SK-N-SH (cell line): ENCODE measurements at regions not wholly inside any gene's neighbourhood (a gene's known extent, or its start where the extent isn't known, plus 50 kb on each side); places are given as distances from the start of the nearest gene placed in this dataset.

Source experiments
- CTCF ChIA-PET: fragments of 300-600, 350-600 bp; formaldehyde crosslinking; extraction: SDS; loops from one replicate; lab custom pipeline; 2021; lab: Yijun Ruan, JAX
- POLR2A ChIA-PET: fragments of 350-600 bp; sonication (Branson Sonifier 250); formaldehyde crosslinking; extraction: SDS; loops from one replicate; lab custom pipeline; 2020; ENCODE audit warnings: antibody characterized with exemption, inconsistent platforms; lab: Yijun Ruan, JAX
- DNase-seq: peaks from one replicate; pipeline ENCODE4 v3.0.0; 2012
- H2AFZ ChIP-seq: fragments of 200-600 bp; sonication (generic); 2 replicates; pipeline ENCODE4 v1.8.1; 2016; ENCODE audit warnings: antibody characterized with exemption, mild to moderate bottlenecking, low read depth
- H3F3A ChIP-seq: fragments of 200-600 bp; sonication (generic); replicated peaks from 2 replicates; pipeline ENCODE3; 2016; ENCODE audit warnings: antibody characterized with exemption, mild to moderate bottlenecking; ENCODE audit not compliant: insufficient read depth
- H3K27ac ChIP-seq, 2 experiments: fragments of 200-500 bp in 1 of 2; fragments of 200-600 bp in 1 of 2; sonication (Bioruptor generic) in 1 of 2; sonication (generic), shearing (Covaris generic) in 1 of 2; 2 replicates each; pipeline versions ENCODE4 v1.5.1 to v1.6.1; 2014 to 2016; ENCODE audit warnings: low read depth in 2 of 2, inconsistent platforms in 1 of 2, low read length in 1 of 2, mild to moderate bottlenecking in 1 of 2, mixed read lengths in 1 of 2
- H3K27me3 ChIP-seq: fragments of 200-600 bp; sonication (generic), shearing (Covaris generic); 2 replicates; pipeline ENCODE4 v1.6.1; 2016; ENCODE audit warnings: mixed run types; ENCODE audit not compliant: insufficient read depth
- H3K36me3 ChIP-seq, 2 experiments: fragments of 200-500 bp in 1 of 2; fragments of 200-600 bp in 1 of 2; sonication (Bioruptor generic) in 1 of 2; sonication (generic) in 1 of 2; replicated peaks in 1 of 2; 2 replicates each; pipeline versions ENCODE3 to v1.5.1; 2014 to 2016; ENCODE audit warnings: low read length in 1 of 2, mild to moderate bottlenecking in 1 of 2; ENCODE audit not compliant: insufficient read depth in 2 of 2, control insufficient read depth in 1 of 2
- H3K4me1 ChIP-seq, 2 experiments: fragments of 200-500 bp in 1 of 2; fragments of 200-600 bp in 1 of 2; sonication (Bioruptor generic) in 1 of 2; sonication (generic), shearing (Covaris generic) in 1 of 2; 2 replicates each; pipeline versions ENCODE4 v1.5.1 to v1.6.1; 2014 to 2016; ENCODE audit warnings: low read depth in 1 of 2, low read length in 1 of 2, mixed run types in 1 of 2; ENCODE audit not compliant: insufficient read depth in 2 of 2, control insufficient read depth in 1 of 2
- H3K4me2 ChIP-seq: fragments of 200-600 bp; sonication (generic), shearing (Covaris generic); 2 replicates; pipeline ENCODE4 v1.6.1; 2017; ENCODE audit warnings: mixed run types
- H3K4me3 ChIP-seq, 2 experiments: fragments of 200-500 bp in 1 of 2; fragments of 200-600 bp in 1 of 2; sonication (Bioruptor generic) in 1 of 2; sonication (generic), shearing (Covaris generic) in 1 of 2; 2 replicates each; pipeline versions ENCODE4 v1.5.1 to v1.8.1; 2014 to 2016; ENCODE audit warnings: low read depth in 2 of 2, inconsistent platforms in 1 of 2, low read length in 1 of 2, mild to moderate bottlenecking in 1 of 2, mixed read lengths in 1 of 2, moderate library complexity in 1 of 2
- H3K79me2 ChIP-seq: fragments of 200-600 bp; sonication (generic); 2 replicates; pipeline ENCODE4 v1.8.1; 2017; ENCODE audit warnings: mild to moderate bottlenecking; ENCODE audit not compliant: insufficient read depth
- H3K9ac ChIP-seq: fragments of 200-600 bp; sonication (generic); 2 replicates; pipeline ENCODE4 v1.6.1; 2017; ENCODE audit warnings: mixed run types
- H3K9me2 ChIP-seq: fragments of 200-600 bp; sonication (generic); 2 replicates; pipeline ENCODE4 v1.6.1; 2017; ENCODE audit warnings: mixed run types
- H3K9me3 ChIP-seq: fragments of 200-600 bp; sonication (generic); 2 replicates; pipeline ENCODE4 v1.6.1; 2017; ENCODE audit warnings: mixed run types, mild to moderate bottlenecking, moderate library complexity
- H4K20me1 ChIP-seq: fragments of 200-600 bp; sonication (generic); 2 replicates; pipeline ENCODE4 v1.6.1; 2017; ENCODE audit warnings: mild to moderate bottlenecking, mixed run types; ENCODE audit not compliant: insufficient read depth
- ELF1 ChIP-seq: IDR thresholded peaks from 2 replicates; pipeline ENCODE4 v1.4.0; 2012
- EZH2phosphoT487 ChIP-seq: fragments of 200-600 bp; sonication (generic); IDR thresholded peaks from 2 replicates; pipeline ENCODE4 v1.6.1; 2017; ENCODE audit warnings: low read depth, mixed run types, mild to moderate bottlenecking, antibody characterized with exemption, moderate library complexity, borderline replicate concordance
- FOXJ3 ChIP-seq: sonication (generic); formaldehyde crosslinking; IDR thresholded peaks from 2 replicates; pipeline ENCODE4 v1.5.1; 2020; ENCODE audit warnings: mild to moderate bottlenecking, missing genetic modification reagents
- FOXM1 ChIP-seq: IDR thresholded peaks from 2 replicates; pipeline ENCODE4 v1.4.0; 2012; ENCODE audit warnings: low read depth, mild to moderate bottlenecking
- MEF2A ChIP-seq: IDR thresholded peaks from 2 replicates; pipeline ENCODE4 v1.4.0; 2012; ENCODE audit warnings: low read depth, borderline replicate concordance
- MXI1 ChIP-seq: IDR thresholded peaks from 2 replicates; pipeline ENCODE4 v1.6.1; 2012; ENCODE audit warnings: mild to moderate bottlenecking, low read depth, low read length, improper control_type of control experiment
- NFIC ChIP-seq: IDR thresholded peaks from 2 replicates; pipeline ENCODE4 v1.4.0; 2012; ENCODE audit warnings: borderline replicate concordance
- NRF1 ChIP-seq: IDR thresholded peaks from 2 replicates; pipeline ENCODE4 v1.6.1; 2012; ENCODE audit warnings: low read depth, mild to moderate bottlenecking, low read length
- RAD21 ChIP-seq: IDR thresholded peaks from 2 replicates; pipeline ENCODE4 v1.6.1; 2012; ENCODE audit warnings: mild to moderate bottlenecking, low read length
- RCOR1 ChIP-seq: fragments of 150-350 bp; IDR thresholded peaks from 2 replicates; pipeline ENCODE4 v1.6.1; 2017; ENCODE audit warnings: antibody characterized with exemption, low read length
- RXRA ChIP-seq: IDR thresholded peaks from 2 replicates; pipeline ENCODE4 v1.4.0; 2012; ENCODE audit warnings: low read depth, mild to moderate bottlenecking, borderline replicate concordance
- SIN3A ChIP-seq: IDR thresholded peaks from 2 replicates; pipeline ENCODE4 v1.6.1; 2012; ENCODE audit warnings: low read depth, mild to moderate bottlenecking, low read length, moderate library complexity, borderline replicate concordance
- SMC3 ChIP-seq: IDR thresholded peaks from 2 replicates; pipeline ENCODE4 v1.6.1; 2012; ENCODE audit warnings: low read depth, low read length, improper control_type of control experiment
- TAF1 ChIP-seq: IDR thresholded peaks from 2 replicates; pipeline ENCODE4 v1.6.1; 2012; ENCODE audit warnings: low read depth, mild to moderate bottlenecking, low read length, moderate library complexity, borderline replicate concordance
- TCF12 ChIP-seq: IDR thresholded peaks from 2 replicates; pipeline ENCODE4 v1.4.0; 2012
- YY1 ChIP-seq: IDR thresholded peaks from 2 replicates; pipeline ENCODE4 v1.4.0; 2012; ENCODE audit warnings: low read depth, mild to moderate bottlenecking
- WGBS: methylation state at CpG from one replicate; pipeline ENCODE4 v1.1.6; 2017; ENCODE audit warnings: low lambda C conversion rate; 5-methylcytosine and 5-hydroxymethylcytosine counted together
- TF ChIP-seq, protein P1 (sequence below): fragments of 150-350 bp; IDR thresholded peaks from 2 replicates; pipeline ENCODE4 v1.6.1; 2016; ENCODE audit warnings: mild to moderate bottlenecking, low read depth, low read length
- TF ChIP-seq, protein P2 (sequence below): IDR thresholded peaks from 2 replicates; pipeline ENCODE4; 2012

GRCh38 chr21:27691006-27691405 is 724.1 kb upstream of the ADAMTS5 start:
- 4% methylated on average over 1 of the region's 1 CpG for WGBS
- ChIA-PET CTCF (interaction anchor here (1.0 kb wide), 1 partner anchor 1054 kb away, joined by 3 read pairs; no protein-coding TSS in a partner anchor), POLR2A (no interaction called here)
- TF ChIP-seq EZH2phosphoT487 = no peak
- no peak for TF ChIP-seq MXI1
- TF ChIP-seq, protein P1, sequence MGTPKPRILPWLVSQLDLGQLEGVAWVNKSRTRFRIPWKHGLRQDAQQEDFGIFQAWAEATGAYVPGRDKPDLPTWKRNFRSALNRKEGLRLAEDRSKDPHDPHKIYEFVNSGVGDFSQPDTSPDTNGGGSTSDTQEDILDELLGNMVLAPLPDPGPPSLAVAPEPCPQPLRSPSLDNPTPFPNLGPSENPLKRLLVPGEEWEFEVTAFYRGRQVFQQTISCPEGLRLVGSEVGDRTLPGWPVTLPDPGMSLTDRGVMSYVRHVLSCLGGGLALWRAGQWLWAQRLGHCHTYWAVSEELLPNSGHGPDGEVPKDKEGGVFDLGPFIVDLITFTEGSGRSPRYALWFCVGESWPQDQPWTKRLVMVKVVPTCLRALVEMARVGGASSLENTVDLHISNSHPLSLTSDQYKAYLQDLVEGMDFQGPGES = no peak
- no peak for TF ChIP-seq SMC3
- TF ChIP-seq TCF12 = no peak
- TF ChIP-seq FOXJ3 = no peak
- no peak for TF ChIP-seq TAF1
- no peak for TF ChIP-seq RXRA
- no peak for TF ChIP-seq NRF1
- TF ChIP-seq YY1 = no peak
- no peak for TF ChIP-seq RCOR1
- no peak for TF ChIP-seq ELF1
- no peak for TF ChIP-seq MEF2A
- TF ChIP-seq NFIC = no peak
- TF ChIP-seq, protein P2, sequence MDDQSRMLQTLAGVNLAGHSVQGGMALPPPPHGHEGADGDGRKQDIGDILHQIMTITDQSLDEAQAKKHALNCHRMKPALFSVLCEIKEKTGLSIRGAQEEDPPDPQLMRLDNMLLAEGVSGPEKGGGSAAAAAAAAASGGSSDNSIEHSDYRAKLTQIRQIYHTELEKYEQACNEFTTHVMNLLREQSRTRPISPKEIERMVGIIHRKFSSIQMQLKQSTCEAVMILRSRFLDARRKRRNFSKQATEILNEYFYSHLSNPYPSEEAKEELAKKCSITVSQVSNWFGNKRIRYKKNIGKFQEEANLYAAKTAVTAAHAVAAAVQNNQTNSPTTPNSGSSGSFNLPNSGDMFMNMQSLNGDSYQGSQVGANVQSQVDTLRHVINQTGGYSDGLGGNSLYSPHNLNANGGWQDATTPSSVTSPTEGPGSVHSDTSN = no peak
- no peak for TF ChIP-seq SIN3A
- Histone ChIP-seq H3K79me2 (no peaks in the 10 kb centered on the region), H3F3A (no peaks in the 10 kb centered on the region), H3K9me3 (peaks cover 5% of the 10 kb centered on the region; the same call in 1 of the 2 replicates), H3K4me2 (no peak overlapping the region), H3K9me2 (no peaks in the 10 kb centered on the region), H4K20me1 (no peaks in the 10 kb centered on the region), H3K36me3 (no peaks in the 10 kb centered on the region), H2AFZ (no peak overlapping the region), H3K4me1 (no peaks in the 10 kb centered on the region; a peak in 1 of 4 replicates), H3K4me3 (no peak overlapping the region), H3K9ac (no peak overlapping the region), H3K27ac (no peak overlapping the region), H3K27me3 (no peaks in the 10 kb centered on the region)
- DNase-seq = no peak

GRCh38 chr21:27690426-27690825 is 723.5 kb upstream of the ADAMTS5 start:
- H3K27me3 ChIP-seq = no peaks in the 10 kb centered on the region
- TF ChIP-seq FOXM1 (no peak), RAD21 (no peak)
- TF ChIP-seq, all 33 proteins: peak for 0
- Histone ChIP-seq H3F3A (no peaks in the 10 kb centered on the region), H3K4me2 (no peak overlapping the region), H4K20me1 (no peaks in the 10 kb centered on the region), H2AFZ (no peak overlapping the region), H3K9me2 (no peaks in the 10 kb centered on the region), H3K4me3 (no peak overlapping the region), H3K36me3 (no peaks in the 10 kb centered on the region), H3K9ac (no peak overlapping the region), H3K9me3 (peaks cover 5% of the 10 kb centered on the region; the same call in 1 of the 2 replicates), H3K4me1 (no peaks in the 10 kb centered on the region; a peak in 1 of 4 replicates), H3K79me2 (no peaks in the 10 kb centered on the region), H3K27ac (no peak overlapping the region)
- WGBS = 61% methylated on average over 4 of the region's 4 CpGs
- no peak for DNase-seq
- CTCF ChIA-PET = interaction anchor here (1.0 to 2.4 kb wide), 2 partner anchors 10 to 1055 kb away, joined by 3 to 6 read pairs; no protein-coding TSS in a partner anchor
- POLR2A ChIA-PET = no interaction called here
